ENCODE measurements at regions not wholly inside any gene's neighbourhood (a gene's known extent, or its start where the extent isn't known, plus 50 kb on each side); places are given as distances from the start of the nearest gene placed in this dataset.

DNA sequence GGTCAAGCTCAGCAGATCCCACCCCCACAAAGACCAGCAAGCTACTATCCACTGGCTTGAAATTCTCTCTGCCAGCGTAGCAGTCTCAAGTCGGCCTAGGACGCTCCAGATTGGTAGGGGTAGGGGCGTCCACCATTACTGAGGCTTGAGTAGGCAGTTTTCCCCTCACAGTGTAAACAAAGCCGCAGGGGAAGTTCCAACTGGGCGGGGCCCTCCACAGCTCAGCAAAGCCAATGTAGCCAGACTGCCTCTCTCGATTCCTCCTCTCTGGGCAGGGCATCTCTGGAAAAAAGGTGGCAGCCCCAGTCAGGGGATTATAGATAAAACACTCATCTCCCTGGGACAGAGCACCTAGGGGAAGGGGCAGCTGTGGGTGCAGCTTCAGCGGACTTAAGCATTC is 1064.9 kb upstream of the TENM4 start:
- Histone ChIP-seq H2BK120ac (replicated peaks; ENCODE audit: low read depth, low read length) (no peak overlapping the region), H2AK5ac (ENCODE audit: low read depth, low read length) (no peak overlapping the region), H4K20me1 (replicated peaks in 1 of 2; ENCODE audit: control insufficient read depth in 1 of 2, insufficient read depth in 2 of 2, low read length in 2 of 2) (no peaks in the 10 kb centered on the region), H2AFZ (ENCODE audit: low read length) (peak overlapping the region; percentile 55; the same call in 1 of the 2 replicates), H3K4ac (replicated peaks; ENCODE audit: insufficient read length, low read depth, low read length) (no peak overlapping the region), H3K23ac (ENCODE audit: insufficient read length) (no peak overlapping the region), H2BK15ac (ENCODE audit: low read length) (no peak overlapping the region), H2BK20ac (ENCODE audit: low read length) (no peak overlapping the region), H4K91ac (replicated peaks; ENCODE audit: insufficient read length, low read length) (no peak overlapping the region), H3K9ac (replicated peaks in 1 of 4; ENCODE audit: extremely low read depth in 1 of 4, low read depth in 3 of 4, low read length in 3 of 4) (no peak overlapping the region), H4K8ac (ENCODE audit: extremely low read depth, insufficient read depth, low read length) (peak overlapping the region; percentile 92; the same call in 1 of the 2 replicates), H3K79me1 (ENCODE audit: low read depth, low read length) (no peaks in the 10 kb centered on the region), H3K4me1 (replicated peaks in 1 of 4; ENCODE audit: control insufficient read depth in 3 of 4, insufficient read depth in 4 of 4, low read length in 3 of 4) (no peaks in the 10 kb centered on the region; a peak in 1 of 7 replicates), H3K14ac (ENCODE audit: insufficient read length) (no peak overlapping the region), H3K9me3 (ENCODE audit: insufficient read depth in 2 of 2, low read depth in 1 of 2, low read length in 1 of 2) (no peaks in the 10 kb centered on the region), H3K23me2 (ENCODE audit: low read depth, low read length) (no peaks in the 10 kb centered on the region), H3K4me2 (ENCODE audit: insufficient read depth in 1 of 2, low read depth in 2 of 2, low read length in 2 of 2) (no peak overlapping the region), H3K27me3 (replicated peaks in 1 of 4; ENCODE audit: control insufficient read depth in 3 of 4, extremely low read depth in 1 of 4, insufficient read depth in 3 of 4, low read length in 3 of 4) (no peaks in the 10 kb centered on the region), H3K4me3 (ENCODE audit: extremely low read depth in 1 of 4, insufficient read depth in 2 of 4, low read depth in 3 of 4, low read length in 4 of 4) (no peak overlapping the region), H3K56ac (replicated peaks; ENCODE audit: insufficient read length, low read depth, low read length) (no peak overlapping the region), H3K27ac (ENCODE audit: low read depth, low read length) (no peak overlapping the region), H3K36me3 (ENCODE audit: control insufficient read depth in 2 of 4, insufficient read depth in 4 of 4, low read length in 3 of 4) (no peaks in the 10 kb centered on the region), H2BK12ac (ENCODE audit: low read depth, low read length) (no peak overlapping the region), H3K18ac (ENCODE audit: extremely low read depth, low read length) (no peak overlapping the region; the same call in 1 of the 2 replicates), H3K79me2 (ENCODE audit: control insufficient read depth in 1 of 2, insufficient read depth in 2 of 2, low read length in 2 of 2) (no peaks in the 10 kb centered on the region), H2BK5ac (ENCODE audit: low read depth, low read length) (no peak overlapping the region), H4K5ac (ENCODE audit: insufficient read length, low read depth, low read length) (no peak overlapping the region)
- TF ChIP-seq CHD1 (IDR thresholded peaks at IDR 0.05; ENCODE audit: low read depth, low read length) = no peak
- no peak for TF ChIP-seq TAF7 (optimal IDR thresholded peaks at IDR 0.05; ENCODE audit: borderline replicate concordance, low read depth, low read length)
- no peak for TF ChIP-seq PHF8 (conservative IDR thresholded peaks at IDR 0.05; ENCODE audit: low read depth, low read length)
- TF ChIP-seq SP4 (IDR thresholded peaks at IDR 0.05; ENCODE audit: low read length) = no peak
- CTCF ChIA-PET (ENCODE audit: partially characterized antibody) = no interaction called here
- DNase-seq (ENCODE audit: low read depth in 1 of 2, low spot score in 2 of 2) (no peak), FAIRE-seq (no peak)
- WGBS, 2 experiments (ENCODE audit: extremely low coverage in 1 of 2, insufficient coverage in 1 of 2, insufficient read length in 1 of 2, insufficient replicate concordance in 2 of 2, low coverage in 1 of 2, low lambda C conversion rate in 2 of 2, missing lambda C conversion rate in 1 of 2) = 82% methylated on average over 5 of the region's 8 CpGs; no CpG with 5 or more reads in 1 of the 2 experiments
- POLR2A ChIA-PET (ENCODE audit: partially characterized antibody) = no interaction called here

All from H1 (cell line).